Parathyroid adenoma (tissue), 2 donors: ENCODE measurements at regions not wholly inside any gene's neighbourhood (a gene's known extent, or its start where the extent isn't known, plus 50 kb on each side); places are given as distances from the start of the nearest gene placed in this dataset.

Source experiments
- H2AFZ ChIP-seq: fragments of 300-600 bp; sonication (generic); one replicate; pipeline ENCODE4 v1.7.0; 2017; ENCODE audit warnings: antibody characterized with exemption, mild to moderate bottlenecking
- H3K27ac ChIP-seq: fragments of 300-600 bp; sonication (generic); one replicate; pipeline ENCODE4 v1.7.0; 2017
- H3K27me3 ChIP-seq: fragments of 300-600 bp; sonication (generic); one replicate; pipeline ENCODE4 v1.7.0; 2017; ENCODE audit warnings: low read length; ENCODE audit not compliant: control insufficient read depth, insufficient read depth
- H3K36me3 ChIP-seq: fragments of 300-600 bp; sonication (generic); one replicate; pipeline ENCODE4 v1.7.0; 2017; ENCODE audit warnings: low read length; ENCODE audit not compliant: control insufficient read depth, insufficient read depth
- H3K4me1 ChIP-seq: fragments of 300-600 bp; sonication (generic); one replicate; pipeline ENCODE4 v1.7.0; 2017; ENCODE audit warnings: control low read depth
- H3K4me2 ChIP-seq: fragments of 300-600 bp; sonication (generic); one replicate; pipeline ENCODE4 v1.7.0; 2017; ENCODE audit warnings: low read length
- H3K4me3 ChIP-seq: fragments of 300-600 bp; sonication (generic); one replicate; pipeline ENCODE4 v1.7.0; 2017; ENCODE audit warnings: low read depth, low read length
- H3K79me2 ChIP-seq: fragments of 300-600 bp; sonication (generic); one replicate; pipeline ENCODE4 v1.7.0; 2017; ENCODE audit warnings: control low read depth
- H3K9ac ChIP-seq: fragments of 300-600 bp; sonication (generic); one replicate; pipeline ENCODE4 v1.7.0; 2017; ENCODE audit warnings: mild to moderate bottlenecking
- H3K9me3 ChIP-seq: fragments of 300-600 bp; sonication (generic); one replicate; pipeline ENCODE4 v1.7.0; 2017; ENCODE audit warnings: low read length; ENCODE audit not compliant: control insufficient read depth
- TF ChIP-seq, protein P1 (sequence below): fragments of 300-600 bp; sonication (generic); IDR thresholded peaks from one replicate; pipeline ENCODE4 v1.7.0; 2017; ENCODE audit warnings: antibody characterized with exemption, mild to moderate bottlenecking
- donor health status: primary hyperparathyroidism.

GRCh38 chr5:153153086-153153485 is 337.4 kb upstream of the GRIA1 start:
- H3K9me3 ChIP-seq: no peaks in the 10 kb centered on the region
- no peak overlapping the region for H2AFZ ChIP-seq
- no peaks in the 10 kb centered on the region for H3K36me3 ChIP-seq
- no peak overlapping the region for H3K27ac ChIP-seq
- no peak overlapping the region for H3K4me2 ChIP-seq
- no peaks in the 10 kb centered on the region for H3K4me1 ChIP-seq
- no peak overlapping the region for H3K9ac ChIP-seq
- H3K27me3 ChIP-seq: no peaks in the 10 kb centered on the region
- TF ChIP-seq, protein P1, sequence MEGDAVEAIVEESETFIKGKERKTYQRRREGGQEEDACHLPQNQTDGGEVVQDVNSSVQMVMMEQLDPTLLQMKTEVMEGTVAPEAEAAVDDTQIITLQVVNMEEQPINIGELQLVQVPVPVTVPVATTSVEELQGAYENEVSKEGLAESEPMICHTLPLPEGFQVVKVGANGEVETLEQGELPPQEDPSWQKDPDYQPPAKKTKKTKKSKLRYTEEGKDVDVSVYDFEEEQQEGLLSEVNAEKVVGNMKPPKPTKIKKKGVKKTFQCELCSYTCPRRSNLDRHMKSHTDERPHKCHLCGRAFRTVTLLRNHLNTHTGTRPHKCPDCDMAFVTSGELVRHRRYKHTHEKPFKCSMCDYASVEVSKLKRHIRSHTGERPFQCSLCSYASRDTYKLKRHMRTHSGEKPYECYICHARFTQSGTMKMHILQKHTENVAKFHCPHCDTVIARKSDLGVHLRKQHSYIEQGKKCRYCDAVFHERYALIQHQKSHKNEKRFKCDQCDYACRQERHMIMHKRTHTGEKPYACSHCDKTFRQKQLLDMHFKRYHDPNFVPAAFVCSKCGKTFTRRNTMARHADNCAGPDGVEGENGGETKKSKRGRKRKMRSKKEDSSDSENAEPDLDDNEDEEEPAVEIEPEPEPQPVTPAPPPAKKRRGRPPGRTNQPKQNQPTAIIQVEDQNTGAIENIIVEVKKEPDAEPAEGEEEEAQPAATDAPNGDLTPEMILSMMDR: no peak
- H3K79me2 ChIP-seq: no peaks in the 10 kb centered on the region
- no peak overlapping the region for H3K4me3 ChIP-seq

GRCh38 chr5:153157156-153157555 is 333.3 kb upstream of the GRIA1 start:
- no peak overlapping the region for H3K4me2 ChIP-seq
- no peaks in the 10 kb centered on the region for H3K27me3 ChIP-seq
- no peak overlapping the region for H2AFZ ChIP-seq
- no peaks in the 10 kb centered on the region for H3K4me1 ChIP-seq
- no peaks in the 10 kb centered on the region for H3K36me3 ChIP-seq
- H3K4me3 ChIP-seq: no peak overlapping the region
- H3K79me2 ChIP-seq: no peaks in the 10 kb centered on the region
- TF ChIP-seq, protein P1: no peak
- H3K9me3 ChIP-seq: no peaks in the 10 kb centered on the region
- H3K9ac ChIP-seq: no peak overlapping the region
- no peak overlapping the region for H3K27ac ChIP-seq

- TF ChIP-seq, protein P1: no peak
- H3K27ac ChIP-seq: no peak overlapping the region
- H3K9ac ChIP-seq: no peak overlapping the region
- H3K4me1 ChIP-seq: no peaks in the 10 kb centered on the region
- no peak overlapping the region for H3K4me3 ChIP-seq
- no peaks in the 10 kb centered on the region for H3K36me3 ChIP-seq
- no peaks in the 10 kb centered on the region for H3K9me3 ChIP-seq
- no peaks in the 10 kb centered on the region for H3K27me3 ChIP-seq
- H3K79me2 ChIP-seq: no peaks in the 10 kb centered on the region
- H3K4me2 ChIP-seq: no peak overlapping the region
- H2AFZ ChIP-seq: no peak overlapping the region
Measured at GRCh38 chr5:153158608-153159007, 331.9 kb upstream of the GRIA1 start.

- Histone ChIP-seq H3K9ac (no peak overlapping the region), H3K4me2 (no peak overlapping the region), H3K27ac (no peak overlapping the region), H3K4me1 (no peaks in the 10 kb centered on the region), H3K27me3 (no peaks in the 10 kb centered on the region), H3K4me3 (no peak overlapping the region), H3K36me3 (no peaks in the 10 kb centered on the region), H3K9me3 (no peaks in the 10 kb centered on the region), H3K79me2 (no peaks in the 10 kb centered on the region), H2AFZ (no peak overlapping the region)
- TF ChIP-seq, protein P1: no peak
Measured at GRCh38 chr5:153159616-153160015, 330.9 kb upstream of the GRIA1 start.

DNA sequence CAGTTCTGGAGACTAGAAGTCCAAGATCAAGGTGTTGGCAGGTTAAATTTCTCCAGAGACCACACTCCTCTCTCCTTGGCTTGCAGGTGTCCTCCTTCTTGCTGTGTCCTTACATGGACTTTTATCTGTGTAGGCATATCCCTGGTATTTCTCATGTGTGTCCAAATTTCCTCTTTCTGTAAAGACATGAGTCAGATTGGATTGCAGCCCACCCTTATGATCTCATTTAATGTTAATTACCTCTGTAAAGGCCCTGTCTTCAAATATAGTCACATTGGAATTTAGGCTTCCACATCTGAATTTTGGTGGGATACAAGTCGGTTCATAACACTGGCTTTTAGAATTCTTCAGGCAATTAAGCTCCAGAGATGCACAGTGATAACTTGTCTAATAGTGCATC is 322.2 kb upstream of the GRIA1 start:
- H3K27me3 ChIP-seq: no peaks in the 10 kb centered on the region
- no peaks in the 10 kb centered on the region for H3K9me3 ChIP-seq
- no peak overlapping the region for H3K9ac ChIP-seq
- H2AFZ ChIP-seq: no peak overlapping the region
- no peak overlapping the region for H3K27ac ChIP-seq
- H3K79me2 ChIP-seq: no peaks in the 10 kb centered on the region
- TF ChIP-seq, protein P1: no peak
- no peaks in the 10 kb centered on the region for H3K4me1 ChIP-seq
- no peak overlapping the region for H3K4me3 ChIP-seq
- no peak overlapping the region for H3K4me2 ChIP-seq
- no peaks in the 10 kb centered on the region for H3K36me3 ChIP-seq
